ENCODE measurements at regions not wholly inside any gene's neighbourhood (a gene's known extent, or its start where the extent isn't known, plus 50 kb on each side); places are given as distances from the start of the nearest gene placed in this dataset.

- Histone ChIP-seq H3K36me3 (ENCODE audit: control insufficient read depth, insufficient read depth, low read length) (no peaks in the 10 kb centered on the region), H3K27ac (ENCODE audit: low read depth, low read length) (no peak overlapping the region), H3K9ac (ENCODE audit: low read length) (no peak overlapping the region), H3K4me1 (ENCODE audit: control insufficient read depth, insufficient read depth, low read length) (peaks cover 26% of the 10 kb centered on the region), H3K4me3 (ENCODE audit: low read length) (no peak overlapping the region), H3K27me3 (ENCODE audit: control insufficient read depth, insufficient read depth, low read length) (no peaks in the 10 kb centered on the region)
These were observed 145.1 kb downstream of the CDC42EP3 start for GRCh38 chr2:37526323-37526722.

GRCh38 chr2:37526856-37527255 lies 144.6 kb downstream of the CDC42EP3 start:
- Histone ChIP-seq H3K4me1 (ENCODE audit: control insufficient read depth, insufficient read depth, low read length) (peaks cover 26% of the 10 kb centered on the region), H3K36me3 (ENCODE audit: control insufficient read depth, insufficient read depth, low read length) (no peaks in the 10 kb centered on the region), H3K4me3 (ENCODE audit: low read length) (no peak overlapping the region), H3K9ac (ENCODE audit: low read length) (no peak overlapping the region), H3K27ac (ENCODE audit: low read depth, low read length) (peak overlapping the region; percentile 48), H3K27me3 (ENCODE audit: control insufficient read depth, insufficient read depth, low read length) (no peaks in the 10 kb centered on the region)

GRCh38 chr2:37527361-37527760 lies 144.1 kb downstream of the CDC42EP3 start:
- Histone ChIP-seq H3K9ac (ENCODE audit: low read length) (no peak overlapping the region), H3K4me3 (ENCODE audit: low read length) (no peak overlapping the region), H3K27me3 (ENCODE audit: control insufficient read depth, insufficient read depth, low read length) (no peaks in the 10 kb centered on the region), H3K36me3 (ENCODE audit: control insufficient read depth, insufficient read depth, low read length) (no peaks in the 10 kb centered on the region), H3K27ac (ENCODE audit: low read depth, low read length) (peak overlapping the region; percentile 48), H3K4me1 (ENCODE audit: control insufficient read depth, insufficient read depth, low read length) (peaks cover 26% of the 10 kb centered on the region)

GRCh38 chr2:37529830-37530415 lies 141.5 kb downstream of the CDC42EP3 start:
- no peak overlapping the region for H3K27ac ChIP-seq (ENCODE audit: low read depth, low read length)
- no peaks in the 10 kb centered on the region for H3K36me3 ChIP-seq (ENCODE audit: control insufficient read depth, insufficient read depth, low read length)

GRCh38 chr2:37532503-37532902 lies 138.9 kb downstream of the CDC42EP3 start:
- Histone ChIP-seq H3K36me3 (ENCODE audit: control insufficient read depth, insufficient read depth, low read length) (no peaks in the 10 kb centered on the region), H3K4me1 (ENCODE audit: control insufficient read depth, insufficient read depth, low read length) (peaks cover 5% of the 10 kb centered on the region), H3K27me3 (ENCODE audit: control insufficient read depth, insufficient read depth, low read length) (no peaks in the 10 kb centered on the region), H3K27ac (ENCODE audit: low read depth, low read length) (no peak overlapping the region), H3K9ac (ENCODE audit: low read length) (no peak overlapping the region), H3K4me3 (ENCODE audit: low read length) (no peak overlapping the region)

More at GRCh38 chr2:37529830-37530415, 141.5 kb downstream of the CDC42EP3 start:
- H3K9ac ChIP-seq (ENCODE audit: low read length) = no peak overlapping the region
- no peaks in the 10 kb centered on the region for H3K27me3 ChIP-seq (ENCODE audit: control insufficient read depth, insufficient read depth, low read length)
- peaks cover 10% of the 10 kb centered on the region for H3K4me1 ChIP-seq (ENCODE audit: control insufficient read depth, insufficient read depth, low read length)
- H3K4me3 ChIP-seq (ENCODE audit: low read length) = no peak overlapping the region

GRCh38 chr2:37537316-37537715 lies 134.1 kb downstream of the CDC42EP3 start:
- Histone ChIP-seq H3K9ac (ENCODE audit: low read length) (no peak overlapping the region), H3K27ac (ENCODE audit: low read depth, low read length) (no peak overlapping the region), H3K27me3 (ENCODE audit: control insufficient read depth, insufficient read depth, low read length) (no peaks in the 10 kb centered on the region), H3K4me3 (ENCODE audit: low read length) (no peak overlapping the region), H3K4me1 (ENCODE audit: control insufficient read depth, insufficient read depth, low read length) (no peaks in the 10 kb centered on the region), H3K36me3 (ENCODE audit: control insufficient read depth, insufficient read depth, low read length) (no peaks in the 10 kb centered on the region)

GRCh38 chr2:37541516-37541915 lies 129.9 kb downstream of the CDC42EP3 start:
- Histone ChIP-seq H3K4me1 (ENCODE audit: control insufficient read depth, insufficient read depth, low read length) (no peaks in the 10 kb centered on the region), H3K9ac (ENCODE audit: low read length) (no peak overlapping the region), H3K27me3 (ENCODE audit: control insufficient read depth, insufficient read depth, low read length) (no peaks in the 10 kb centered on the region), H3K27ac (ENCODE audit: low read depth, low read length) (no peak overlapping the region), H3K4me3 (ENCODE audit: low read length) (no peak overlapping the region), H3K36me3 (ENCODE audit: control insufficient read depth, insufficient read depth, low read length) (no peaks in the 10 kb centered on the region)

GRCh38 chr2:37543999-37544557 lies 127.4 kb downstream of the CDC42EP3 start:
- Histone ChIP-seq H3K9ac (ENCODE audit: low read length) (no peak overlapping the region), H3K4me3 (ENCODE audit: low read length) (no peak overlapping the region), H3K36me3 (ENCODE audit: control insufficient read depth, insufficient read depth, low read length) (no peaks in the 10 kb centered on the region), H3K27ac (ENCODE audit: low read depth, low read length) (no peak overlapping the region), H3K27me3 (ENCODE audit: control insufficient read depth, insufficient read depth, low read length) (no peaks in the 10 kb centered on the region), H3K4me1 (ENCODE audit: control insufficient read depth, insufficient read depth, low read length) (no peaks in the 10 kb centered on the region)

GRCh38 chr2:37544591-37545031 lies 126.8 kb downstream of the CDC42EP3 start:
- Histone ChIP-seq H3K27ac (ENCODE audit: low read depth, low read length) (no peak overlapping the region), H3K27me3 (ENCODE audit: control insufficient read depth, insufficient read depth, low read length) (no peaks in the 10 kb centered on the region), H3K4me1 (ENCODE audit: control insufficient read depth, insufficient read depth, low read length) (no peaks in the 10 kb centered on the region), H3K36me3 (ENCODE audit: control insufficient read depth, insufficient read depth, low read length) (no peaks in the 10 kb centered on the region), H3K4me3 (ENCODE audit: low read length) (no peak overlapping the region), H3K9ac (ENCODE audit: low read length) (no peak overlapping the region)

GRCh38 chr2:37549598-37549997 lies 121.8 kb downstream of the CDC42EP3 start:
- H3K9ac ChIP-seq (ENCODE audit: low read length) = no peak overlapping the region
- H3K4me3 ChIP-seq (ENCODE audit: low read length) = no peak overlapping the region
- H3K27ac ChIP-seq (ENCODE audit: low read depth, low read length) = no peak overlapping the region
- H3K4me1 ChIP-seq (ENCODE audit: control insufficient read depth, insufficient read depth, low read length) = no peaks in the 10 kb centered on the region
- H3K36me3 ChIP-seq (ENCODE audit: control insufficient read depth, insufficient read depth, low read length) = no peaks in the 10 kb centered on the region
- H3K27me3 ChIP-seq (ENCODE audit: control insufficient read depth, insufficient read depth, low read length) = no peaks in the 10 kb centered on the region

- Histone ChIP-seq H3K4me1 (ENCODE audit: control insufficient read depth, insufficient read depth, low read length) (no peaks in the 10 kb centered on the region), H3K36me3 (ENCODE audit: control insufficient read depth, insufficient read depth, low read length) (no peaks in the 10 kb centered on the region), H3K27ac (ENCODE audit: low read depth, low read length) (no peak overlapping the region), H3K27me3 (ENCODE audit: control insufficient read depth, insufficient read depth, low read length) (no peaks in the 10 kb centered on the region), H3K4me3 (ENCODE audit: low read length) (no peak overlapping the region), H3K9ac (ENCODE audit: low read length) (no peak overlapping the region)
These were observed 121.3 kb downstream of the CDC42EP3 start for GRCh38 chr2:37550190-37550589.

- Histone ChIP-seq H3K9ac (ENCODE audit: low read length) (no peak overlapping the region), H3K4me1 (ENCODE audit: control insufficient read depth, insufficient read depth, low read length) (no peaks in the 10 kb centered on the region), H3K27me3 (ENCODE audit: control insufficient read depth, insufficient read depth, low read length) (no peaks in the 10 kb centered on the region), H3K4me3 (ENCODE audit: low read length) (no peak overlapping the region), H3K27ac (ENCODE audit: low read depth, low read length) (no peak overlapping the region), H3K36me3 (ENCODE audit: control insufficient read depth, insufficient read depth, low read length) (no peaks in the 10 kb centered on the region)
These were observed 119.7 kb downstream of the CDC42EP3 start for GRCh38 chr2:37551783-37552182.

- no peak overlapping the region for H3K27ac ChIP-seq (ENCODE audit: low read depth, low read length)
- H3K4me3 ChIP-seq (ENCODE audit: low read length) = no peak overlapping the region
- H3K36me3 ChIP-seq (ENCODE audit: control insufficient read depth, insufficient read depth, low read length) = no peaks in the 10 kb centered on the region
- no peak overlapping the region for H3K9ac ChIP-seq (ENCODE audit: low read length)
- no peaks in the 10 kb centered on the region for H3K4me1 ChIP-seq (ENCODE audit: control insufficient read depth, insufficient read depth, low read length)
- H3K27me3 ChIP-seq (ENCODE audit: control insufficient read depth, insufficient read depth, low read length) = no peaks in the 10 kb centered on the region
These were observed 119.1 kb downstream of the CDC42EP3 start for GRCh38 chr2:37552339-37552738.

Measured in rectal smooth muscle tissue (tissue), 1 donor.